ENCODE measurements at regions not wholly inside any gene's neighbourhood (a gene's known extent, or its start where the extent isn't known, plus 50 kb on each side); places are given as distances from the start of the nearest gene placed in this dataset.

- Histone ChIP-seq H3K27me3 (ENCODE audit: control insufficient read depth, insufficient read depth, low read length) (peaks cover 3% of the 10 kb centered on the region), H3K4me3 (ENCODE audit: low read depth, low read length) (no peak overlapping the region), H3K36me3 (ENCODE audit: control insufficient read depth, insufficient read depth, low read length) (no peaks in the 10 kb centered on the region)
- peak; percentile 13 for DNase-seq (ENCODE audit: low read depth)
- CTCF ChIA-PET, result interaction anchor here (0.6 to 8.4 kb wide), 7 partner anchors 9 to 747 kb away, joined by 3 to 72 read pairs (median 6); no protein-coding TSS in a partner anchor
- TF ChIP-seq CTCF (IDR thresholded peaks at IDR 0.05; ENCODE audit: insufficient read depth, low read depth, low read length), result no peak
- POLR2A ChIA-PET, result no interaction called here
Measured at GRCh38 chr11:11039208-11039965, 181.5 kb upstream of the ZBED5 start.

DNA sequence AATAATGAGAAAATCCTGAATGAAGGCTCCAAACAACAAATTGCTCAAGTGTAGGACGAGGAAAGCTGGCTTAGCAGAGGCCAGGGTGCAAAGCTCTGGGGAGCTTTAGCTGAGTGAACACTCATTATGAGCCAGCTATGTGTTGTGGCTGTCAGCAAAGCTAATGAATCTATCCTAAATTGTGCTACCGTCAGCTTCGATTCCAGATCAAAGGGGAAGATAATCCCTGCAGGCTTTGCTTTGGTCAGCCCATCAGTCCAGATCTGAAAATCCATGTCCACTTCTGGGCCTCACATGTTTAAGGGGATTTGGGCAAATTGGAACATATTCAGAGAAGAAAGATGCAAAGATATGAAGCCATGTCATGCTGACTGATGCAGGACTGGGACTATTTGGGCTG, 180.9 kb upstream of the ZBED5 start:
- no peak for DNase-seq (ENCODE audit: low read depth)
- H3K36me3 ChIP-seq (ENCODE audit: control insufficient read depth, insufficient read depth, low read length), result no peaks in the 10 kb centered on the region
- H3K4me3 ChIP-seq (ENCODE audit: low read depth, low read length), result no peak overlapping the region
- ChIA-PET POLR2A (no interaction called here), CTCF (interaction anchor here (0.6 to 8.4 kb wide), 9 partner anchors 8 to 748 kb away, joined by 3 to 72 read pairs (median 10); no protein-coding TSS in a partner anchor)
- TF ChIP-seq CTCF (IDR thresholded peaks at IDR 0.05; ENCODE audit: insufficient read depth, low read depth, low read length), result no peak
- H3K27me3 ChIP-seq (ENCODE audit: control insufficient read depth, insufficient read depth, low read length), result peaks cover 3% of the 10 kb centered on the region

DNA sequence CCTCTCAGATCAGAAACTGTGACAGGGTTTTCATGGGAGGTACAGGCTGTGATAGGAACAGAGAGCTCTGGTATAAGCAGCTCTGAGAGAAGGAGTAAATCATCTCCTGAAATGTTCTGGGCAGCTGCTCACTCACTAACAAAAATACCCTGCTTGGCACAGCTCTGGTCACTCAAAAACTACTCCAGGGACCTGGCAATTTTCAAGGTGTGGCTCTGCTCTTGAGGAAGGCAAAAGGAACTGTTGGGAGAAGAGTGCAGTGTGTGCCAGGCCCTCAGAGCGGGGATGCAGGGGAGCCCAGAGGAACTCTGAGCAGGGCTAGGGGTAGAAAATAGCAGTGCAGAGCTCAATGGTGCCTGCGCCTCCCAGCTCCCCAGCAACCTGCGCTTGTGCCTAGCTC, 180.5 kb upstream of the ZBED5 start:
- Histone ChIP-seq H3K27me3 (ENCODE audit: control insufficient read depth, insufficient read depth, low read length) (peaks cover 3% of the 10 kb centered on the region), H3K36me3 (ENCODE audit: control insufficient read depth, insufficient read depth, low read length) (no peaks in the 10 kb centered on the region), H3K4me3 (ENCODE audit: low read depth, low read length) (no peak overlapping the region)
- ChIA-PET CTCF (interaction anchor here (1.3 to 8.4 kb wide), 8 partner anchors 11 to 748 kb away, joined by 3 to 72 read pairs (median 11); no protein-coding TSS in a partner anchor), POLR2A (no interaction called here)
- DNase-seq (ENCODE audit: low read depth), result no peak
- no peak for TF ChIP-seq CTCF (IDR thresholded peaks at IDR 0.05; ENCODE audit: insufficient read depth, low read depth, low read length)

DNA sequence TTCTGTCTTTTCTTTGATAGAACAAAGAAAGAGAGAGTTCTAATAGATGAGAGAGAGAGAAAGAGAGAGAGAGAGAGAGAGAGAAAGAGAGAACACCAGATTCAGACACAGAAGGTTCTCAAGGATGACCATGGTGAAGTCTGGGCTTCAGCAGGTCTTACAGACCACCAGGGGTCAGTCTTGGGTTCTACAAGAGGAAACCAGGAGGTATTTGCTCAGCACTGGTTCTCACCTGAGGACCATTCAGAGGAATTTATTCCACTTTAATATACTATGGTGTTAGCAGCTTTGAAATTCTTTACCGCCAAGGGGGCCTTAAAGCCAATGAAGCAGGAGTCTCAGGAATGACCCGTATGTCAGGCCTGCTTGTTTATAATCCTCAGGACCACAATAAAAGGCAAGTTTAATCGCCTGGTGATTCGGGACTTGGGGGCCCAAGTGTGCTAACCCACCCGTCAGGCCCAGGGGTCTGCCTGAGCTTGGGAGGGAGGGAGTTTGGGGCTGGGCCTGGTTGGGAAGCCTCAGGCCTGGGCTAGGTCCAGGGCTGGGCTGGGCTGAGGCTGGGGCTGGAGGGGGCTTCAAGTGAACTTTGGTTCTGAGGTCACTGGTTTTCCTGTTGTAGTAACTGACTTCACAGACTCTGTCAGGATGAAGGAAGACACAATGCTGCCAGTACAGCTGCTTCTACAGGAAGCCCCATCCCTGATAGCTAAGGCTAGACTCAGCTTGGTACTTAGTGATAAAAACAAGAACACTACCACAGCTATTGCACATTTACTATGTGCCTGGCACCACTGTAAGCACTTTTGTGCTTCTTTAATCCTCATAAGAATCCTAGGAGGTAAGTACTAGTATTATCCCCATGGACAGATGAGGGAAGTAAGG, 179.2 kb upstream of the ZBED5 start:
- POLR2A ChIA-PET, result interaction anchor here (1.0 kb wide), 1 partner anchor 228 kb away, joined by 3 read pairs; no protein-coding TSS in a partner anchor
- TF ChIP-seq CTCF (IDR thresholded peaks at IDR 0.05; ENCODE audit: insufficient read depth, low read depth, low read length), result peak; percentile 61
- H3K27me3 ChIP-seq (ENCODE audit: control insufficient read depth, insufficient read depth, low read length), result peaks cover 1% of the 10 kb centered on the region
- H3K36me3 ChIP-seq (ENCODE audit: control insufficient read depth, insufficient read depth, low read length), result no peaks in the 10 kb centered on the region
- H3K4me3 ChIP-seq (ENCODE audit: low read depth, low read length), result no peak overlapping the region
- CTCF ChIA-PET, result interaction anchor here (0.6 to 8.4 kb wide), 19 partner anchors 9 to 750 kb away, joined by 3 to 72 read pairs (median 4); no protein-coding TSS in a partner anchor
- no peak for DNase-seq (ENCODE audit: low read depth)

Data from BJ (cell line).